ENCODE measurements at regions not wholly inside any gene's neighbourhood (a gene's known extent, or its start where the extent isn't known, plus 50 kb on each side); places are given as distances from the start of the nearest gene placed in this dataset.

GRCh38 chr12:16094437-16094836, 183.0 kb downstream of the SLC15A5 start:
- Histone ChIP-seq H3K4me1 (replicated peaks in 1 of 4; ENCODE audit: control insufficient read depth in 3 of 4, insufficient read depth in 4 of 4, low read length in 3 of 4) (no peaks in the 10 kb centered on the region), H2BK120ac (replicated peaks; ENCODE audit: low read depth, low read length) (no peak overlapping the region), H2AK5ac (ENCODE audit: low read depth, low read length) (no peak overlapping the region), H2BK12ac (ENCODE audit: low read depth, low read length) (no peak overlapping the region), H3K56ac (replicated peaks; ENCODE audit: insufficient read length, low read depth, low read length) (no peak overlapping the region), H4K91ac (replicated peaks; ENCODE audit: insufficient read length, low read length) (no peak overlapping the region), H2AFZ (ENCODE audit: low read length) (no peak overlapping the region), H3K14ac (ENCODE audit: insufficient read length) (no peak overlapping the region), H2BK15ac (ENCODE audit: low read length) (no peak overlapping the region), H3K79me1 (ENCODE audit: low read depth, low read length) (no peaks in the 10 kb centered on the region), H3K4me3 (ENCODE audit: extremely low read depth in 1 of 4, insufficient read depth in 2 of 4, low read depth in 3 of 4, low read length in 4 of 4) (no peak overlapping the region), H3K4me2 (ENCODE audit: insufficient read depth in 1 of 2, low read depth in 2 of 2, low read length in 2 of 2) (no peak overlapping the region), H3K27me3 (replicated peaks in 1 of 4; ENCODE audit: control insufficient read depth in 3 of 4, extremely low read depth in 1 of 4, insufficient read depth in 3 of 4, low read length in 3 of 4) (no peaks in the 10 kb centered on the region), H3K9me3 (ENCODE audit: insufficient read depth in 2 of 2, low read depth in 1 of 2, low read length in 1 of 2) (0 out of 4 replicates have a peak, but pooled peaks cover 0 to 2% of the 10 kb centered on the region in 2 experiments), H3K27ac (ENCODE audit: low read depth, low read length) (no peak overlapping the region), H4K20me1 (replicated peaks in 1 of 2; ENCODE audit: control insufficient read depth in 1 of 2, insufficient read depth in 2 of 2, low read length in 2 of 2) (no peaks in the 10 kb centered on the region), H3K9ac (replicated peaks in 1 of 4; ENCODE audit: extremely low read depth in 1 of 4, low read depth in 3 of 4, low read length in 3 of 4) (no peak overlapping the region), H4K8ac (ENCODE audit: extremely low read depth, insufficient read depth, low read length) (no peak overlapping the region), H3K18ac (ENCODE audit: extremely low read depth, low read length) (no peak overlapping the region), H3K23ac (ENCODE audit: insufficient read length) (no peak overlapping the region), H4K5ac (ENCODE audit: insufficient read length, low read depth, low read length) (no peak overlapping the region), H3K36me3 (ENCODE audit: control insufficient read depth in 2 of 4, insufficient read depth in 4 of 4, low read length in 3 of 4) (no peaks in the 10 kb centered on the region), H3K23me2 (ENCODE audit: low read depth, low read length) (no peaks in the 10 kb centered on the region), H2BK20ac (ENCODE audit: low read length) (no peak overlapping the region), H3K4ac (replicated peaks; ENCODE audit: insufficient read length, low read depth, low read length) (no peak overlapping the region), H3K79me2 (ENCODE audit: control insufficient read depth in 1 of 2, insufficient read depth in 2 of 2, low read length in 2 of 2) (no peaks in the 10 kb centered on the region), H2BK5ac (ENCODE audit: low read depth, low read length) (no peak overlapping the region)
- FAIRE-seq (no peak), DNase-seq (ENCODE audit: low read depth in 1 of 2, low spot score in 2 of 2) (no peak)
- 50% methylated on average over 2 of the region's 2 CpGs; no CpG with 5 or more reads in 1 of the 2 experiments for WGBS, 2 experiments (ENCODE audit: extremely low coverage in 1 of 2, insufficient coverage in 1 of 2, insufficient read length in 1 of 2, insufficient replicate concordance in 2 of 2, low coverage in 1 of 2, low lambda C conversion rate in 2 of 2, missing lambda C conversion rate in 1 of 2)
- TF ChIP-seq SP1 (IDR thresholded peaks at IDR 0.05; ENCODE audit: low read depth, low read length) (no peak), CTCF (IDR thresholded peaks at IDR 0.05; ENCODE audit: control extremely low read depth in 1 of 3, insufficient read depth in 1 of 3, low read depth in 1 of 3, low read length in 3 of 3) (no peak), ATF3 (IDR thresholded peaks at IDR 0.05; ENCODE audit: insufficient read depth, low read depth, low read length) (no peak), PHF8 (conservative IDR thresholded peaks at IDR 0.05; ENCODE audit: low read depth, low read length) (no peak), SP4 (IDR thresholded peaks at IDR 0.05; ENCODE audit: low read length) (no peak), RAD21 (IDR thresholded peaks at IDR 0.05 in 1 of 2, conservative IDR thresholded peaks at IDR 0.05 in 1 of 2; ENCODE audit: low read depth in 2 of 2, low read length in 2 of 2) (no peak), GTF2F1 (IDR thresholded peaks at IDR 0.05; ENCODE audit: borderline replicate concordance, low read depth, low read length) (no peak)
- ChIA-PET CTCF (ENCODE audit: partially characterized antibody) (interaction anchor here (1.2 kb wide), 1 partner anchor 19 kb away, joined by 3 read pairs; no protein-coding TSS in a partner anchor), POLR2A (ENCODE audit: partially characterized antibody) (no interaction called here)
